Right lobe of liver (tissue), 6 donors: ENCODE measurements at regions not wholly inside any gene's neighbourhood (a gene's known extent, or its start where the extent isn't known, plus 50 kb on each side); places are given as distances from the start of the nearest gene placed in this dataset.

ENCODE experiments used
- ATAC-seq, 4 donors: fragments of 200-7000 bp; cut with Tn5 transposase; one replicate each; pipeline ENCODE4 v1.9.1; 2020; ENCODE audit warnings: mild to moderate bottlenecking in 4 of 4, moderate library complexity in 4 of 4
- DNase-seq, 3 donors: peaks; one replicate each; pipeline ENCODE4 v3.0.0-alpha.2; 2020
- H3K27ac ChIP-seq, 3 donors: fragments of 200-600 bp; one replicate each; pipeline ENCODE4 v1.8.0; 2022
- H3K27me3 ChIP-seq, 2 donors: fragments of 200-600 bp; one replicate each; pipeline ENCODE4 v1.8.0; 2022
- H3K36me3 ChIP-seq, 4 donors: fragments of 200-600 bp; sonication (generic) in 1 of 4; one replicate each; pipeline versions ENCODE4 v1.5.1 to v1.8.0; 2017 to 2022; ENCODE audit warnings: control low read depth in 1 of 4
- H3K4me1 ChIP-seq, 4 donors: fragments of 200-600 bp; sonication (generic) in 1 of 4; one replicate each; pipeline versions ENCODE4 v1.5.1 to v1.8.0; 2017 to 2022; ENCODE audit warnings: control low read depth in 1 of 4
- H3K4me3 ChIP-seq, 3 donors: fragments of 200-600 bp; one replicate each; pipeline ENCODE4 v1.8.0; 2022
- H3K9me3 ChIP-seq, 4 donors: fragments of 200-600 bp; sonication (generic) in 1 of 4; one replicate each; pipeline versions ENCODE4 v1.5.1 to v1.8.0; 2017 to 2022; ENCODE audit warnings: control low read depth in 1 of 4
- POLR2A ChIP-seq: fragments of 450-650 bp; IDR thresholded peaks from one replicate; pipeline ENCODE4 v1.6.1; 2017; ENCODE audit warnings: antibody characterized with exemption, mild to moderate bottlenecking
- WGBS: methylation state at CpG from one replicate; pipeline ENCODE4 v1.1.6; 2018; ENCODE audit warnings: low coverage, low lambda C conversion rate; ENCODE audit not compliant: insufficient coverage; ENCODE audit errors: missing lambda C conversion rate; 5-methylcytosine and 5-hydroxymethylcytosine counted together
- intact Hi-C, 2 donors: fragments of 100-400 bp; cut with DNase I; formaldehyde crosslinking; loops; one replicate each; pipeline versions ENCODE4 v1.11.2 to v1.14.1; 2022
- TF ChIP-seq, protein P1 (sequence below), 4 donors: fragments of 200-600 bp in 3 of 4; fragments of 450-650 bp in 1 of 4; IDR thresholded peaks; one replicate each; pipeline versions ENCODE4 v1.5.1 to v1.8.0; 2016 to 2022; ENCODE audit warnings: antibody characterized with exemption in 4 of 4, mild to moderate bottlenecking in 2 of 4
- donor health status: DM: no; HTN: yes; CAD: no.
- donor health status: DM: no; HTN: no; CAD: no.
- donor health status: DM: no; HTN: no; CAD: no.
- donor health status: DM: no; HTN: yes; CAD: no.
- donor health status: DM: no; HTN: yes; CAD: no.

DNA sequence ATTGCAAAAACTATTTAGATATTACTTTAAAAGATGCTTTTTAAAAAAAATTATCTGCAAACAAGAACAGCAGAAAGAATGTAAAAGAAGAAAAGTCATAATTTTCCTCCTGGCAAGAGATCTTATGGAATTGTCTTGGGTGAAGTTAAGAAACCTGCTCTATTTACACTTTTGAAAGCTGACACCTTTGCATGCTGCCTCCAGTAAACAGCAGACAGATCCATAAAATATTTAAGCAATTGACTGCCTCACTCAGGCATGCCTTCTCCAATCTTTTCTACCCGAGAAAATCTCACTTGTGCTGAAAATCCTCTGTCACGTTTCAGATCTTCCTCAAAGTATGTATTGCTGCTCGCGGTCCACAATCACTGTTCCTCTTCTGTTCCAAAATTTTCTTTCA, 107.9 kb upstream of the ZP4 start:
- Histone ChIP-seq H3K27ac (no peak overlapping the region), H3K36me3 (no peaks in the 10 kb centered on the region), H3K4me3 (no peak overlapping the region), H3K9me3 (no peaks in the 10 kb centered on the region), H3K4me1 (no peaks in the 10 kb centered on the region), H3K27me3 (no peaks in the 10 kb centered on the region)
- TF ChIP-seq, protein P1, sequence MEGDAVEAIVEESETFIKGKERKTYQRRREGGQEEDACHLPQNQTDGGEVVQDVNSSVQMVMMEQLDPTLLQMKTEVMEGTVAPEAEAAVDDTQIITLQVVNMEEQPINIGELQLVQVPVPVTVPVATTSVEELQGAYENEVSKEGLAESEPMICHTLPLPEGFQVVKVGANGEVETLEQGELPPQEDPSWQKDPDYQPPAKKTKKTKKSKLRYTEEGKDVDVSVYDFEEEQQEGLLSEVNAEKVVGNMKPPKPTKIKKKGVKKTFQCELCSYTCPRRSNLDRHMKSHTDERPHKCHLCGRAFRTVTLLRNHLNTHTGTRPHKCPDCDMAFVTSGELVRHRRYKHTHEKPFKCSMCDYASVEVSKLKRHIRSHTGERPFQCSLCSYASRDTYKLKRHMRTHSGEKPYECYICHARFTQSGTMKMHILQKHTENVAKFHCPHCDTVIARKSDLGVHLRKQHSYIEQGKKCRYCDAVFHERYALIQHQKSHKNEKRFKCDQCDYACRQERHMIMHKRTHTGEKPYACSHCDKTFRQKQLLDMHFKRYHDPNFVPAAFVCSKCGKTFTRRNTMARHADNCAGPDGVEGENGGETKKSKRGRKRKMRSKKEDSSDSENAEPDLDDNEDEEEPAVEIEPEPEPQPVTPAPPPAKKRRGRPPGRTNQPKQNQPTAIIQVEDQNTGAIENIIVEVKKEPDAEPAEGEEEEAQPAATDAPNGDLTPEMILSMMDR (IDR thresholded peaks at IDR 0.05): no peak
- no peak for TF ChIP-seq POLR2A
- ATAC-seq: no peak
- 52% methylated on average over 4 of the region's 4 CpGs for WGBS
- intact Hi-C loops: no loop called here
- no peak for DNase-seq

DNA sequence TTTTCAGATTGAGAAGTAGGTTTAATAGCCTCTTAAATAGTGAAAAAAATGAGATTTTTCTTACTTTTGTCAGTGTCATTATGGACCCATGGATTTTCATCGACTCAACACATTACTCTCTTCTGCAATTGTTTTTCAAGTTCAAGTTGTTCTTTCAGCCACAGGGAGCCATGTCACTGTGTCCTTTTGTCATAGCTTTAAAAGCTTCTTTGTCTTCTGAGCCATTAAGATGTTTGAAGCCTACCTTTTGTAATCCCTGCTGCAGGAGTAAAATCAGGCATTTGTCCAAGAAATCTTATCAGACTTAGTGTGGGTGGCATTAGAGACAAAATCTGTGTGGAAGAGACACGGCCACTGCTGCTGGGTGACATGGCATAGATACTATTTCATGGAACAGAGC, 92.8 kb upstream of the ZP4 start:
- Histone ChIP-seq H3K4me3 (no peak overlapping the region), H3K27ac (no peak overlapping the region), H3K9me3 (no peaks in the 10 kb centered on the region), H3K27me3 (no peaks in the 10 kb centered on the region), H3K4me1 (no peaks in the 10 kb centered on the region), H3K36me3 (no peaks in the 10 kb centered on the region)
- TF ChIP-seq POLR2A: no peak
- TF ChIP-seq, protein P1 (IDR thresholded peaks at IDR 0.05): no peak
- DNase-seq: no peak
- intact Hi-C loops: no loop called here
- ATAC-seq: no peak
- WGBS: 41% methylated on average over 2 of the region's 2 CpGs

DNA sequence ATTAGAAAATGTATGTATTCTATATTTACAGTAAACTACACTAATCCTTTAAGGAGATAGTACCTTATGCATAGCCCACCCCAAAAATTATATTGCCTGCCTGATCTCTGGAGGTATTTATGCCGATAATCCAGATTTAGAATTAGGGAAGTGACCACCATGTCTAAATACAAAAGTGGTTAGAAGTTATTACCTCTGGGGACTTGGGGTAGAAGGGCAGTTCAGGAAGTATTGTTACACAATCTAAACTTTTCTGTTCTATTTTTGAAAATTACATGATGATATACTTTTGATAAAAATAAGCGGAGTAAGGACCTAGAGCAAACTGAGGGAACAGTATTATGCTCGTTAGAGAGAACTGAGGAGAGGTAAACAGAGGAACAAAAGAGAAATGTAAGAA, 90.5 kb upstream of the ZP4 start:
- no peaks in the 10 kb centered on the region for H3K27me3 ChIP-seq
- H3K4me1 ChIP-seq: no peaks in the 10 kb centered on the region
- TF ChIP-seq, protein P1 (IDR thresholded peaks at IDR 0.05): no peak
- TF ChIP-seq POLR2A: no peak
- no peak overlapping the region for H3K4me3 ChIP-seq
- no peaks in the 10 kb centered on the region for H3K36me3 ChIP-seq
- WGBS: 35% methylated on average over 3 of the region's 3 CpGs
- H3K27ac ChIP-seq: no peak overlapping the region
- ATAC-seq (no peak), DNase-seq (no peak)
- no peaks in the 10 kb centered on the region for H3K9me3 ChIP-seq
- intact Hi-C loops: no loop called here

DNA sequence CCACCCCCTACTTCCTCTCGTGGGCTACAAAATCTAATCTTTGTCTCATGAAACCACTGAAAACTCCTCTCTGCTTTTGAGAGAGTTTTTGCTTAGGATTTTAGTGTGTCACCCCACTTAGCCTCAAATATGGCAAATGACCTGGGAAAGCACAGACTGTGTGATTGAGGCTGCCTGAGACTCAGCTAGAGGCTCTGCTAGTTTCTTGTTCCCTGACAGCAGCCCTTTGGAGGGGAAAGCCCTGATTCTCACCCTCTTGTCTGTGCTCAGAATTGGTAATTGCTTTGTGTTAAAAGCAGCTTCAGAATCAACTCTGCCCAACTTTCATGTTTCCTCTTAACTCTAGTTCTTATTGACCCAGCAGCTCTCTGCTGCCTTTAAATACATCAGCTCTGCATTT, 85.6 kb upstream of the ZP4 start:
- Histone ChIP-seq H3K27me3 (no peaks in the 10 kb centered on the region), H3K36me3 (no peaks in the 10 kb centered on the region), H3K9me3 (no peaks in the 10 kb centered on the region), H3K4me1 (no peaks in the 10 kb centered on the region), H3K27ac (no peak overlapping the region), H3K4me3 (no peak overlapping the region)
- TF ChIP-seq POLR2A: no peak
- TF ChIP-seq, protein P1 (IDR thresholded peaks at IDR 0.05): no peak
- DNase-seq (no peak), ATAC-seq (no peak)
- WGBS: 17% methylated on average over 1 of the region's 1 CpG
- intact Hi-C loops: no loop called here

DNA sequence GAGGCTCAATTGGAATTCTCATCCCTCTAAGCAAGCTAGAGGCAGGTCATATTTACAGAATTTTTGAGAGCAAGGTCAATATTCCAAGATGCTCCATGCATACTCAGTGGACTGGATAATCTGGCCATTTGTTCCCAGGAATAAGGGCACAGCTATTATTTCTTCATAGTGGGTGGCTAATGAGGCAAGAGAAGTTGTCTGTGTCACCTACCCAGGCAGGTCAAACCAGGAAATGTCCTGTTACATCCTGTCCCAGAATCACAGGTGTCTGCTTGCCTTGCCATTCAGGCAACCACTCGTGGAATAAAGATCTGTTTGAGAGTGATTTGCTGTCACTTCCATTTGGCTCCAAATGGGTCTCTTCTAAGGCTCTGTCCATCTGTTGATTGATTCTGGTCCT, 85.2 kb upstream of the ZP4 start:
- Histone ChIP-seq H3K36me3 (no peaks in the 10 kb centered on the region), H3K27ac (no peak overlapping the region), H3K4me3 (no peak overlapping the region), H3K9me3 (no peaks in the 10 kb centered on the region), H3K4me1 (no peaks in the 10 kb centered on the region), H3K27me3 (no peaks in the 10 kb centered on the region)
- WGBS: 10% methylated on average over 1 of the region's 1 CpG
- ATAC-seq: no peak
- no peak for DNase-seq
- intact Hi-C loops: no loop called here
- TF ChIP-seq POLR2A: no peak
- TF ChIP-seq, protein P1 (IDR thresholded peaks at IDR 0.05): no peak
